ENCODE measurements at regions not wholly inside any gene's neighbourhood (a gene's known extent, or its start where the extent isn't known, plus 50 kb on each side); places are given as distances from the start of the nearest gene placed in this dataset.

DNA sequence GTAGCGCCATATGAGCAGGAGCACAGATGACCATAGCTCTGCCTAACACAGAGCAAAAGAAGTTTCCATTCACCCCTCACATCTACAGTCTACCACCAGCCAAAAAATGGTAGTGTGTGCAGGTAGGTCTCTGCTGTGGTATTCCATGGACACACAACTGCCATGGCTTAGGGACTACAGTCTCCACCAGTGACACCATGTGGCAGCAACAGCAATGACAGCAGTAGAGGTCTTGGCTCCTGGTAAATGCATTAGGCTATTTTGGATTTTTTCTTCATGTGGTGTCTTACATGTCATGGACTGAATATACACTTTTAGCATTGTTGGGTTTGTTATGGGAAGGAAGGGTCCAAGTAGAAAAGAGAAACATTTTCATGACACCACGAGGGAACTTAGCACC, 70.1 kb upstream of the CABCOCO1 start:
- H3K9me3 ChIP-seq, result no peaks in the 10 kb centered on the region
- TF ChIP-seq POLR2A (IDR thresholded peaks at IDR 0.05), result no peak
- TF ChIP-seq, protein P1, sequence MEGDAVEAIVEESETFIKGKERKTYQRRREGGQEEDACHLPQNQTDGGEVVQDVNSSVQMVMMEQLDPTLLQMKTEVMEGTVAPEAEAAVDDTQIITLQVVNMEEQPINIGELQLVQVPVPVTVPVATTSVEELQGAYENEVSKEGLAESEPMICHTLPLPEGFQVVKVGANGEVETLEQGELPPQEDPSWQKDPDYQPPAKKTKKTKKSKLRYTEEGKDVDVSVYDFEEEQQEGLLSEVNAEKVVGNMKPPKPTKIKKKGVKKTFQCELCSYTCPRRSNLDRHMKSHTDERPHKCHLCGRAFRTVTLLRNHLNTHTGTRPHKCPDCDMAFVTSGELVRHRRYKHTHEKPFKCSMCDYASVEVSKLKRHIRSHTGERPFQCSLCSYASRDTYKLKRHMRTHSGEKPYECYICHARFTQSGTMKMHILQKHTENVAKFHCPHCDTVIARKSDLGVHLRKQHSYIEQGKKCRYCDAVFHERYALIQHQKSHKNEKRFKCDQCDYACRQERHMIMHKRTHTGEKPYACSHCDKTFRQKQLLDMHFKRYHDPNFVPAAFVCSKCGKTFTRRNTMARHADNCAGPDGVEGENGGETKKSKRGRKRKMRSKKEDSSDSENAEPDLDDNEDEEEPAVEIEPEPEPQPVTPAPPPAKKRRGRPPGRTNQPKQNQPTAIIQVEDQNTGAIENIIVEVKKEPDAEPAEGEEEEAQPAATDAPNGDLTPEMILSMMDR (IDR thresholded peaks at IDR 0.05), result peak in 2 of 12 donors; percentile 21 to 22
- peak in 1 of 5 donors; percentile 11 for DNase-seq
- WGBS, 4 donors, result 61 to 72% (median 70%) methylated on average over 2 of the region's 2 CpGs
- no peak for ATAC-seq
- H3K4me3 ChIP-seq, result no peak overlapping the region
- no peak overlapping the region for H3K27ac ChIP-seq
- no peaks in the 10 kb centered on the region for H3K4me1 ChIP-seq
- intact Hi-C loops (cut with DNase I), result no loop called here
- peaks cover 0 to 3% (median 0%) of the 10 kb centered on the region in 9 donors for H3K27me3 ChIP-seq
- H3K36me3 ChIP-seq, result no peaks in the 10 kb centered on the region

DNA sequence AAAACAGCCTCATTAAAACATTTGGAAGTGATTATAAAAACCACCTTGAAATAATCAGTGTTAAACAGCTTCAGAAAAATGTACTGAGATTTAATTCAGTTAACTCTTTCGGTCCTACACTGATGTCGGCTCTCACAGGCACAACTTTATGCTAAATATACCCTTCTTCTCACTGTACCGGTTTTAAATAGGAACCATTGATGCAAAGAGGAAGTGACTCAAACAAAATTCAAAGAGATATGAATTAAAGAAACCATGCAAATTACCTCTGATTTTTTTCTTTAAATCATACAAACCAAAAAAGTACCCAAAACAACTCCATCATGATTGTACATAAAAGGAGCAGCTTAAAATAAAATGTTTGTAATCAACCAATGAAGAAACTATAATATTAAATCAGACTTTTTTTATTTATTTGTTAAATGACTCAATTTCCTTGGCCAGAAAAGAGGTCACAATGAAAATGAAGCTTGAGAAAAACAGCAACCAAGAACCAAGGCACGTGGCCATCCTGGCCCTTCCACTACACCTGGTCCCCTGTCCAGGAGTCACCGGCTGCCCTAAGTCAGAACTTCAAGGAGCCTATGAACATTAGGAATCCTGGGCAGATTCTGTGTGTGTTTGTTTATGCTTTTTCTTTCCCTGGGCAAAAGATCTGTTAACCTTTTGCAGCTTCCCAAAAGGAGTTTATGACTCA, 73.0 kb upstream of the CABCOCO1 start:
- peaks cover 0 to 3% (median 0%) of the 10 kb centered on the region in 9 donors for H3K27me3 ChIP-seq
- H3K4me1 ChIP-seq, result no peaks in the 10 kb centered on the region
- 64 to 66% (median 65%) methylated on average over 5 of the region's 5 CpGs for WGBS, 4 donors
- H3K4me3 ChIP-seq, result no peak overlapping the region
- H3K36me3 ChIP-seq, result no peaks in the 10 kb centered on the region
- H3K9me3 ChIP-seq, result peaks cover 0 to 5% (median 0%) of the 10 kb centered on the region in 12 donors
- TF ChIP-seq, protein P1 (IDR thresholded peaks at IDR 0.05), result no peak
- no peak for TF ChIP-seq POLR2A (IDR thresholded peaks at IDR 0.05)
- intact Hi-C loops (cut with DNase I), result no loop called here
- ATAC-seq, result no peak
- H3K27ac ChIP-seq, result no peak overlapping the region
- no peak for DNase-seq

DNA sequence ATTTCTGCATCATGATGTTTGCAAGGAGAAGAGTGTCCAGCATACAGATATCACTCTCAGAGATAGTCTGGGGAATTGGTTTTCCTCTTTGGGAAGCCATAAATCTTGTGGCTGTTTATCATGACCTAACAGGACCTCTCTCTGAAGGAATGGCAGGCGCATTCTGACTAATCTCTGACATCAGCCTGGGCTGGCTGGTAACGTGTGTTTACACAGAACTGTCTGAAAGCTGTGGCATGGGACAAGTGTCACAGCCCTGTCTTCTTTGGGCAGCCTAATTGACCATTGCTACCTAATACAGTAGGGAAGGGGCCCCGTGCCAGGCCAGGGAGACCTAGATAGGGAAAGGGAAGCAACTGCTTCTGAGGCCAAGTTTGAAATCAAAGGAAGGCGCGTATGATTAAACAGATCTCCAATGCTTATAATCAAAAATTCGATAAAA, 73.9 kb upstream of the CABCOCO1 start:
- Histone ChIP-seq H3K27me3 (peaks cover 0 to 3% (median 0%) of the 10 kb centered on the region in 9 donors), H3K4me3 (no peak overlapping the region), H3K4me1 (no peaks in the 10 kb centered on the region), H3K36me3 (no peaks in the 10 kb centered on the region), H3K9me3 (peaks cover 0 to 5% (median 0%) of the 10 kb centered on the region in 12 donors), H3K27ac (no peak overlapping the region)
- TF ChIP-seq POLR2A (IDR thresholded peaks at IDR 0.05), result no peak
- TF ChIP-seq, protein P1 (IDR thresholded peaks at IDR 0.05), result no peak
- ATAC-seq (no peak), DNase-seq (no peak)
- 55 to 78% (median 69%) methylated on average over 6 of the region's 6 CpGs for WGBS, 4 donors
- intact Hi-C loops (cut with DNase I), result no loop called here

DNA sequence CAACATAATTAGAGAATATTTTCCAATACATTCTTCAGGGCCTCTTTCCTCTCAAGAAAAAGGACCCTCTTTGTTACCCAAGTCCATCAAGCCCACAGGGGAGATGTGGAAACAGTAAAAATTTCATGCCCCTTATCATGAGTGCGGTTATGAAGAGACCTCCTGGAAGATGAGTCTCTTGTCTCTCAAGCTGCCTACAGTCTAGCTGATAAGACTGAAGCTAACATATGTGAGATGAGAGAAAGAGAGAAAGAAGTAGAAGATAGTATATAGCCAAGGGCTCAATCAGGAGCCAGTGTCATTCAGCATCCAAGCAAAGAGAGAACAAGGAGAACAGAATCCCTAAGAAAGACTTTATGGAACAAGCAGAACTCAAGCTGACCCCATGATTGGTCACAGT, 75.9 kb upstream of the CABCOCO1 start:
- TF ChIP-seq, protein P1 (IDR thresholded peaks at IDR 0.05), result no peak
- TF ChIP-seq POLR2A (IDR thresholded peaks at IDR 0.05), result no peak
- DNase-seq, result no peak
- Histone ChIP-seq H3K4me1 (no peaks in the 10 kb centered on the region), H3K27ac (no peak overlapping the region), H3K4me3 (no peak overlapping the region), H3K9me3 (peaks cover 0 to 5% (median 0%) of the 10 kb centered on the region in 12 donors), H3K36me3 (no peaks in the 10 kb centered on the region), H3K27me3 (peaks cover 0 to under 1% (median 0%) of the 10 kb centered on the region in 9 donors)
- intact Hi-C loops (cut with DNase I), result no loop called here
- no peak for ATAC-seq
- 77 to 86% (median 80%) methylated on average over 1 of the region's 1 CpG for WGBS, 4 donors

Measured in heart left ventricle (tissue), 16 donors.